Mesendoderm (in vitro differentiated cells): ENCODE measurements at regions not wholly inside any gene's neighbourhood (a gene's known extent, or its start where the extent isn't known, plus 50 kb on each side); places are given as distances from the start of the nearest gene placed in this dataset.

Source experiments
- DNase-seq: peaks from one replicate; pipeline ENCODE4 v3.0.0; 2013
- H2AK5ac ChIP-seq: 2 replicates; pipeline ENCODE4 v1.6.1; 2013; ENCODE audit warnings: low read length, inconsistent platforms
- H2BK120ac ChIP-seq: 2 replicates; pipeline ENCODE4 v1.6.1; 2013; ENCODE audit warnings: low read depth, mild to moderate bottlenecking, low read length, moderate library complexity, mixed read lengths
- H2BK15ac ChIP-seq: replicated peaks from 2 replicates; pipeline ENCODE4 v1.6.1; 2013; ENCODE audit warnings: low read depth, mild to moderate bottlenecking, moderate library complexity
- H2BK5ac ChIP-seq: 2 replicates; pipeline ENCODE4 v1.6.1; 2013; ENCODE audit warnings: low read length, inconsistent platforms
- H3K18ac ChIP-seq: 2 replicates; pipeline ENCODE4 v1.6.1; 2013; ENCODE audit warnings: mild to moderate bottlenecking, low read length, mixed read lengths
- H3K23ac ChIP-seq: one replicate; pipeline ENCODE4 v1.6.1; 2013; ENCODE audit warnings: low read length
- H3K27ac ChIP-seq: 2 replicates; pipeline ENCODE4 v1.5.1; 2013; ENCODE audit warnings: low read depth, mild to moderate bottlenecking, inconsistent platforms, low read length, moderate library complexity
- H3K27me3 ChIP-seq: 2 replicates; pipeline ENCODE4 v1.6.1; 2013; ENCODE audit warnings: low read length, control low read depth, mild to moderate bottlenecking, inconsistent platforms; ENCODE audit not compliant: insufficient read depth, poor library complexity
- H3K36me3 ChIP-seq: 2 replicates; pipeline ENCODE4 v1.6.1; 2013; ENCODE audit warnings: low read length, inconsistent platforms; ENCODE audit not compliant: control insufficient read depth, insufficient read depth
- H3K4ac ChIP-seq: one replicate; pipeline ENCODE4 v1.6.1; 2013; ENCODE audit warnings: low read depth, mild to moderate bottlenecking, low read length, moderate library complexity
- H3K4me1 ChIP-seq: 2 replicates; pipeline ENCODE4 v1.6.1; 2013; ENCODE audit warnings: low read depth, low read length, inconsistent platforms; ENCODE audit not compliant: control insufficient read depth
- H3K4me2 ChIP-seq: 2 replicates; pipeline ENCODE4 v1.6.1; 2013; ENCODE audit warnings: low read length
- H3K4me3 ChIP-seq: 2 replicates; pipeline ENCODE4 v1.5.1; 2013; ENCODE audit warnings: mild to moderate bottlenecking, low read length
- H3K56ac ChIP-seq: one replicate; pipeline ENCODE4 v1.6.1; 2013; ENCODE audit warnings: low read length
- H3K79me1 ChIP-seq: 2 replicates; pipeline ENCODE4 v1.6.1; 2013; ENCODE audit warnings: low read length, inconsistent platforms
- H3K79me2 ChIP-seq: 2 replicates; pipeline ENCODE4 v1.6.1; 2013; ENCODE audit warnings: mild to moderate bottlenecking, low read length; ENCODE audit not compliant: control insufficient read depth, insufficient read depth
- H3K9ac ChIP-seq: 2 replicates; pipeline ENCODE4 v1.6.1; 2013; ENCODE audit warnings: low read length, inconsistent platforms
- H4K5ac ChIP-seq: one replicate; pipeline ENCODE4 v1.6.1; 2013; ENCODE audit warnings: low read length
- H4K8ac ChIP-seq: one replicate; pipeline ENCODE4 v1.6.1; 2013; ENCODE audit warnings: low read depth, mild to moderate bottlenecking, control low read depth, low read length, moderate library complexity
- WGBS: extraction: QIAGEN DNeasy Blood & Tissue Kit; methylation state at CpG from one replicate; pipeline ENCODE4 v1.1.7; 2013; ENCODE audit warnings: low lambda C conversion rate, missing lambda C conversion rate; ENCODE audit not compliant: insufficient coverage; ENCODE audit errors: extremely low coverage; 5-methylcytosine and 5-hydroxymethylcytosine counted together

DNA sequence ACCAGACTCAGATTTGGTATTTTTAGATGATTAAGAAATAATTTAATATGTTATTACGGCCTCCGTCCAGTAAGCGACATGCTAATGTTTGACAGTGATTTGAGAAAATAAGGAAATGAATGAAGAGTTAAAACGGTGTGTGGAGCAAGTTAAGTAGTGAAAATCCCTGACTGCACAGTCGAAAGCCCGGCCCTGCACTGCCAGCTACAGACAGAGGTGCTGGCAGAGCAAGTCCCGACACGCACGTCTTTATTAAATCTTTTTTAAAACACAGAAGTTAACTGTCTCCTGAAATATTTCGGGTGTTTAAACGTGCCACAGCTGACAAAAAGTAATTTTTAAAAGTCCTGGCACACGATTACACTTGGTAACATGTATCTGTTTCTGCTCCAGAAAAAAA lies 293.4 kb upstream of the RNF32 start:
- no peak for DNase-seq
- no peak overlapping the region for H2BK120ac ChIP-seq
- no peak overlapping the region for H2BK15ac ChIP-seq

DNA sequence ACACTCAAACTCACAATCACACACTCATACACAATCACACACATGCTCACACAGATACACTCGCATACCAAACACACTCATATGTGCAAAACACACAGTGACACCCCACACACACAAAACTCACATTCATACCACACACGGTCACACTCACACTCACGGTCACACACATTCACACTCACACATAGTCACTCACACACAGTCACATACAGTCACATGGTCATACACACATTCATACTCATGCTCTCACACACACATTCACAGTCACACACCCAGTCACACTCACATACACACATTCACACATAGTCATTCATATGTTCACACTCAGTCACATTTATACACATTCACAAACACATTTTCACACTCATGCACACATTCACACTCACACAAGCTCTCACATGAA lies 296.0 kb upstream of the RNF32 start:
- Histone ChIP-seq H3K18ac (no peak overlapping the region), H4K5ac (no peak overlapping the region), H3K27me3 (no peaks in the 10 kb centered on the region), H4K8ac (no peak overlapping the region), H3K56ac (no peak overlapping the region), H3K79me1 (no peaks in the 10 kb centered on the region), H3K4me2 (no peak overlapping the region), H2BK15ac (no peak overlapping the region), H2BK5ac (no peak overlapping the region), H3K36me3 (no peaks in the 10 kb centered on the region), H2BK120ac (no peak overlapping the region), H3K79me2 (no peaks in the 10 kb centered on the region), H3K4ac (no peak overlapping the region), H3K27ac (no peak overlapping the region), H3K23ac (no peak overlapping the region), H3K9ac (no peak overlapping the region), H2AK5ac (no peak overlapping the region), H3K4me1 (no peaks in the 10 kb centered on the region), H3K4me3 (no peak overlapping the region)
- WGBS = 100% methylated on average over 1 of the region's 3 CpGs
- no peak for DNase-seq

More for the DNA sequence above, 293.4 kb upstream of the RNF32 start:
- Histone ChIP-seq H2AK5ac (no peak overlapping the region), H3K9ac (no peak overlapping the region), H4K8ac (no peak overlapping the region), H3K79me2 (no peaks in the 10 kb centered on the region), H3K4me3 (no peak overlapping the region), H3K4me2 (no peak overlapping the region), H3K18ac (no peak overlapping the region), H2BK5ac (no peak overlapping the region), H3K79me1 (no peaks in the 10 kb centered on the region), H3K27ac (no peak overlapping the region), H3K27me3 (no peaks in the 10 kb centered on the region), H3K4ac (no peak overlapping the region), H3K23ac (no peak overlapping the region), H3K36me3 (no peaks in the 10 kb centered on the region), H3K4me1 (no peaks in the 10 kb centered on the region), H4K5ac (no peak overlapping the region), H3K56ac (no peak overlapping the region)
- WGBS = 100% methylated on average over 2 of the region's 12 CpGs

GRCh38 chr7:156334636-156335035 lies 305.9 kb upstream of the RNF32 start:
- H3K36me3 ChIP-seq = no peaks in the 10 kb centered on the region
- H3K4me1 ChIP-seq = no peaks in the 10 kb centered on the region
- no peak overlapping the region for H3K4me2 ChIP-seq
- no peak overlapping the region for H2AK5ac ChIP-seq
- no peaks in the 10 kb centered on the region for H3K27me3 ChIP-seq
- no peak overlapping the region for H4K8ac ChIP-seq
- no peak overlapping the region for H3K23ac ChIP-seq
- H3K79me2 ChIP-seq = no peaks in the 10 kb centered on the region
- H2BK15ac ChIP-seq = no peak overlapping the region
- no peak overlapping the region for H2BK5ac ChIP-seq
- H3K4ac ChIP-seq = no peak overlapping the region
- H3K56ac ChIP-seq = no peak overlapping the region
- no peak overlapping the region for H3K4me3 ChIP-seq
- WGBS = no CpG with 5 or more reads among the region's 5 CpGs
- H3K79me1 ChIP-seq = no peaks in the 10 kb centered on the region
- no peak overlapping the region for H4K5ac ChIP-seq
- H3K9ac ChIP-seq = no peak overlapping the region
- no peak overlapping the region for H3K18ac ChIP-seq
- H3K27ac ChIP-seq = no peak overlapping the region
- H2BK120ac ChIP-seq = no peak overlapping the region
- DNase-seq = no peak

DNA sequence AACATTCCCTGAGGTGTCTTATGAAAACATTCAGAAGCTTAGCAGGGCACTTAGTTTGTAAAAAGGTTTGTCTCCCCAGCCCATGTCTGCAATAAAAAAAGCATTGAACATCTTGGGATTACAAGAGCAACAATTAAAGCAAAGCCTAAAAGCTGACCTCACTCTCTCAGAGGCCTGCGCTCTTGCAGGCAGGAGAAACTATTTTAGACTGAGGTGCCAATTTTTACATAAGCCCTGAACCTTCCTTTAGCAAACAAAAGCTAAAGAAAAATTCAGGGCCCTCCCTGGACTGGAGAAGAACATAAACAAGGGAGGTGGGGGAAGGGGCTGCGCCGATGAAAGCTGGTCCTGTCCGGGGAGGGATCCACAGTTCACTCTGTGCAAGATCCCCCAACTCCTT lies 312.7 kb upstream of the RNF32 start:
- no peak for DNase-seq
- no peak overlapping the region for H3K18ac ChIP-seq
- no peak overlapping the region for H2BK120ac ChIP-seq
- H3K4ac ChIP-seq = no peak overlapping the region
- H4K8ac ChIP-seq = no peak overlapping the region
- H3K27ac ChIP-seq = no peak overlapping the region
- no peak overlapping the region for H2BK15ac ChIP-seq
- no peak overlapping the region for H2AK5ac ChIP-seq
- no CpG with 5 or more reads among the region's 4 CpGs for WGBS
- no peak overlapping the region for H3K23ac ChIP-seq
- no peak overlapping the region for H3K4me2 ChIP-seq
- no peaks in the 10 kb centered on the region for H3K79me2 ChIP-seq
- H3K36me3 ChIP-seq = no peaks in the 10 kb centered on the region
- H3K4me3 ChIP-seq = no peak overlapping the region
- H3K9ac ChIP-seq = no peak overlapping the region
- H4K5ac ChIP-seq = no peak overlapping the region
- no peaks in the 10 kb centered on the region for H3K79me1 ChIP-seq
- H3K4me1 ChIP-seq = no peaks in the 10 kb centered on the region
- no peak overlapping the region for H3K56ac ChIP-seq
- no peak overlapping the region for H2BK5ac ChIP-seq
- no peaks in the 10 kb centered on the region for H3K27me3 ChIP-seq

GRCh38 chr7:156327474-156327873 lies 313.1 kb upstream of the RNF32 start:
- Histone ChIP-seq H3K9ac (no peak overlapping the region), H3K4me1 (no peaks in the 10 kb centered on the region), H3K4me3 (no peak overlapping the region), H4K5ac (no peak overlapping the region), H3K23ac (no peak overlapping the region), H3K4me2 (no peak overlapping the region), H3K18ac (no peak overlapping the region), H3K27ac (no peak overlapping the region), H3K79me1 (no peaks in the 10 kb centered on the region), H2BK15ac (no peak overlapping the region), H3K36me3 (no peaks in the 10 kb centered on the region), H3K27me3 (no peaks in the 10 kb centered on the region), H2BK5ac (no peak overlapping the region), H2AK5ac (no peak overlapping the region), H3K4ac (no peak overlapping the region), H2BK120ac (no peak overlapping the region), H3K79me2 (no peaks in the 10 kb centered on the region), H4K8ac (no peak overlapping the region), H3K56ac (no peak overlapping the region)
- DNase-seq = no peak
- no CpG with 5 or more reads among the region's 2 CpGs for WGBS

GRCh38 chr7:156324201-156324600 lies 316.4 kb upstream of the RNF32 start:
- Histone ChIP-seq H3K79me2 (no peaks in the 10 kb centered on the region), H3K4me2 (no peak overlapping the region), H3K23ac (no peak overlapping the region), H3K18ac (no peak overlapping the region), H3K4me1 (no peaks in the 10 kb centered on the region), H4K5ac (no peak overlapping the region), H3K27me3 (no peaks in the 10 kb centered on the region), H3K4ac (no peak overlapping the region), H2BK120ac (no peak overlapping the region), H2BK15ac (no peak overlapping the region), H3K27ac (no peak overlapping the region), H3K36me3 (no peaks in the 10 kb centered on the region), H4K8ac (no peak overlapping the region), H3K9ac (no peak overlapping the region), H3K56ac (no peak overlapping the region), H2AK5ac (no peak overlapping the region), H3K79me1 (no peaks in the 10 kb centered on the region), H2BK5ac (no peak overlapping the region), H3K4me3 (no peak overlapping the region)
- DNase-seq = no peak
- no CpG with 5 or more reads among the region's 1 CpG for WGBS
